Transverse colon (tissue), 4 donors: ENCODE measurements at regions not wholly inside any gene's neighbourhood (a gene's known extent, or its start where the extent isn't known, plus 50 kb on each side); places are given as distances from the start of the nearest gene placed in this dataset.
"Not testable (repeated sequence)": the region's sequence is repeated elsewhere in the genome, so short reads cannot be mapped to it uniquely, and the experiment has no call there.

Source experiments
- DNase-seq: peaks from one replicate; pipeline ENCODE4 v3.0.0-alpha.2; 2019
- H3K27ac ChIP-seq, 4 donors: fragments of 200-600 bp; sonication (generic); 2 replicates each; pipeline ENCODE4 v1.5.1; 2016 to 2018; ENCODE audit warnings: inconsistent platforms in 4 of 4
- H3K27me3 ChIP-seq: fragments of 200-600 bp; sonication (generic); 2 replicates; pipeline ENCODE4 v1.5.1; 2017; ENCODE audit warnings: inconsistent platforms
- H3K36me3 ChIP-seq, 4 donors: fragments of 200-600 bp; sonication (generic); 2 replicates each; pipeline ENCODE4 v1.5.1; 2017 to 2019; ENCODE audit warnings: inconsistent platforms in 4 of 4
- H3K4me1 ChIP-seq, 4 donors: fragments of 200-600 bp; sonication (generic); 2 replicates each; pipeline ENCODE4 v1.5.1; 2017 to 2020; ENCODE audit warnings: inconsistent platforms in 4 of 4
- H3K4me3 ChIP-seq, 4 donors: fragments of 200-600 bp; sonication (generic); 1 replicate in 1 of 4; 2 replicates in 3 of 4; pipeline versions ENCODE4 v1.5.1 to v1.6.1; 2017 to 2019; ENCODE audit warnings: inconsistent platforms in 4 of 4
- H3K9me3 ChIP-seq, 2 donors: fragments of 200-600 bp; sonication (generic); 2 replicates each; pipeline ENCODE4 v1.5.1; 2017 to 2019; ENCODE audit warnings: inconsistent platforms in 2 of 2
- EP300 ChIP-seq: sonication (generic); formaldehyde crosslinking; IDR thresholded peaks from one replicate; pipeline ENCODE4 v1.6.1; 2017; ENCODE audit warnings: antibody characterized with exemption, low read depth
- POLR2A ChIP-seq: fragments of 450-650 bp; IDR thresholded peaks from one replicate; pipeline ENCODE4 v1.6.1; 2016; ENCODE audit warnings: antibody characterized with exemption, mild to moderate bottlenecking, moderate library complexity
- POLR2AphosphoS5 ChIP-seq, 3 donors: sonication (generic); formaldehyde crosslinking; IDR thresholded peaks; one replicate each; pipeline ENCODE4 v1.6.1; 2016; ENCODE audit warnings: antibody characterized with exemption in 3 of 3
- WGBS, 2 donors: methylation state at CpG; one replicate each; pipeline ENCODE4 v1.1.5; 2018; ENCODE audit warnings: low coverage in 1 of 2; 5-methylcytosine and 5-hydroxymethylcytosine counted together
- in situ Hi-C, 4 donors: fragments of 200-750 bp; cut with MboI; loops; one replicate each; pipeline versions ENCODE4 v1.15.0 to v1.15.1; 2017; ENCODE audit warnings: low sequenced_read_pairs in 3 of 4, low pct_ligation_motif_present in 1 of 4, low pct_unique_long_range_greater_than_20kb in 1 of 4
- intact Hi-C: fragments of 100-400 bp; cut with DNase I; formaldehyde crosslinking; loops from one replicate; pipeline ENCODE4 v1.15.1; 2023; ENCODE audit warnings: low total_unique reads
- TF ChIP-seq, protein P1 (sequence below), 5 experiments: fragments of 200-600 bp in 3 of 5; fragments of 450-650 bp in 2 of 5; sonication (generic) in 3 of 5; IDR thresholded peaks; 1 replicate in 2 of 5; 2 replicates in 3 of 5; pipeline ENCODE4 v1.5.1; 2016 to 2017; ENCODE audit warnings: antibody characterized with exemption in 5 of 5, inconsistent platforms in 3 of 5, mild to moderate bottlenecking in 2 of 5, moderate library complexity in 1 of 5

DNA sequence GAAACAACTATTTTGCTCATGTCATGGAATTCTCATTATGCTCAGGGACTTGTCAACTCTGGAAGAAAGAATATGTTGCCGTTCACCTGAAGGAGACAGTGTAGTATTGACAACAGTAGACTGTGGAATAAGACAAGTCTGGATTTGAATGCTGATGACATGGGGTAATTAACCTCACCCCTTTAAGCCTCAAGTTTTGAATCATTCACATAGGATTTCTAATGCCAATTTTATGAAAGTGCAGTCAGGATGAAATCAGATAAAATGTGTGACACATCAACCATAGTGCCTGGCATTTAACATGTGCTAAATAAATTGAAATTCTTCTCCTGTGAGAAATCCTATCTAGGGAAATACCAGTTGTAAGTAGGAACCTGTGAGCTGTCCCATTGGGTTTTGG is 305.8 kb downstream of the KIF20B start:
- Histone ChIP-seq H3K27ac (no peak overlapping the region), H3K4me1 (no peaks in the 10 kb centered on the region), H3K9me3 (no peaks in the 10 kb centered on the region), H3K36me3 (no peaks in the 10 kb centered on the region), H3K27me3 (no peaks in the 10 kb centered on the region), H3K4me3 (no peak overlapping the region)
- WGBS, 2 donors = 89 to 90% methylated on average over 1 of the region's 1 CpG
- intact Hi-C loops (no loop called here), in situ Hi-C loops (no loop called here)
- no peak for DNase-seq
- no peak for TF ChIP-seq EP300
- no peak for TF ChIP-seq POLR2A
- no peak for TF ChIP-seq POLR2AphosphoS5 (IDR thresholded peaks at IDR 0.05)
- TF ChIP-seq, protein P1, sequence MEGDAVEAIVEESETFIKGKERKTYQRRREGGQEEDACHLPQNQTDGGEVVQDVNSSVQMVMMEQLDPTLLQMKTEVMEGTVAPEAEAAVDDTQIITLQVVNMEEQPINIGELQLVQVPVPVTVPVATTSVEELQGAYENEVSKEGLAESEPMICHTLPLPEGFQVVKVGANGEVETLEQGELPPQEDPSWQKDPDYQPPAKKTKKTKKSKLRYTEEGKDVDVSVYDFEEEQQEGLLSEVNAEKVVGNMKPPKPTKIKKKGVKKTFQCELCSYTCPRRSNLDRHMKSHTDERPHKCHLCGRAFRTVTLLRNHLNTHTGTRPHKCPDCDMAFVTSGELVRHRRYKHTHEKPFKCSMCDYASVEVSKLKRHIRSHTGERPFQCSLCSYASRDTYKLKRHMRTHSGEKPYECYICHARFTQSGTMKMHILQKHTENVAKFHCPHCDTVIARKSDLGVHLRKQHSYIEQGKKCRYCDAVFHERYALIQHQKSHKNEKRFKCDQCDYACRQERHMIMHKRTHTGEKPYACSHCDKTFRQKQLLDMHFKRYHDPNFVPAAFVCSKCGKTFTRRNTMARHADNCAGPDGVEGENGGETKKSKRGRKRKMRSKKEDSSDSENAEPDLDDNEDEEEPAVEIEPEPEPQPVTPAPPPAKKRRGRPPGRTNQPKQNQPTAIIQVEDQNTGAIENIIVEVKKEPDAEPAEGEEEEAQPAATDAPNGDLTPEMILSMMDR (IDR thresholded peaks at IDR 0.05) = no peak

DNA sequence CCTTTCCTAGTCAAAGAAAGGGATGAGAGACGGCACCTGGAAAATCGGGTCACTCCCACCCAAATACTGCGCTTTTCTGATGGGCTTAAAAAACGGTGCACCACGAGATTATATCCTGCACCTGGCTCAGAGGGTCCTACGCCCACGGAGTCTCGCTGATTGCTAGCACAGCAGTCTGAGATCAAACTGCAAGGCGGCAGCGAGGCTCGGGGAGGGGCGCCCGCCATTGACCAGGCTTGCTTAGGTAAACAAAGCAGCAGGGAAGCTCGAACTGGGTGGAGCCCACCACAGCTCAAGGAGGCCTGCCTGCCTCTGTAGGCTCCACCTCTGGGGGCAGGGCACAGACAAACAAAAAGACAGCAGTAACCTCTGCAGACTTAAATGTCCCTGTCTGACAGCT is 309.9 kb downstream of the KIF20B start:
- H3K27me3 ChIP-seq, in situ Hi-C loops, H3K4me3 ChIP-seq, H3K4me1 ChIP-seq, intact Hi-C loops, H3K27ac ChIP-seq, H3K36me3 ChIP-seq, DNase-seq, H3K9me3 ChIP-seq: not testable (repeated sequence)
- 60 to 87% methylated on average over 3 to 14 of the region's 14 CpGs for WGBS, 2 donors

DNA sequence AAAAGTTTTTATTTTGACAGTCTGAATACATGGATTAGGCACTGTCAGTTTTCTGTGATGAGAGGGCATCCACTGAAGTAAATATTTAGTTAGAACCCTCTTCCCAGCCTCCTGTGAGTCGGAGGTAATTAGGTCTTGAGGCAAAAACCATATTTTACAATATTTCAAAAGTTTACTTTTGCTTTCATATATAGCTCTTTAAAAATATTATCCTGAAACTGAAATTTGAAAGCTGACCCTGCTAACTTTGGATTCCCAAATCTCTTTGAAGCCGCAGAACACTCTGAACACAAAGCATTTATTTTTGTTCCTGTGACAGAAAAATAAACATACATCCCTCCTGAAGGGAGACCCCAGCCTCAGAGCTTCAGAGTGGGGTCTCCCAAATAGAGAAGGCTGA is 317.4 kb downstream of the KIF20B start:
- no peaks in the 10 kb centered on the region for H3K4me1 ChIP-seq
- H3K27ac ChIP-seq = no peak overlapping the region
- H3K36me3 ChIP-seq = no peaks in the 10 kb centered on the region
- no peaks in the 10 kb centered on the region for H3K9me3 ChIP-seq
- in situ Hi-C loops (no loop called here), intact Hi-C loops (no loop called here)
- no peak for TF ChIP-seq POLR2AphosphoS5 (IDR thresholded peaks at IDR 0.05)
- TF ChIP-seq, protein P1 (IDR thresholded peaks at IDR 0.05) = no peak
- no peak for TF ChIP-seq EP300
- no peak overlapping the region for H3K4me3 ChIP-seq
- H3K27me3 ChIP-seq = no peaks in the 10 kb centered on the region
- whole genome bisulfite sequencing, 2 donors = 39 to 52% methylated on average over 2 of the region's 2 CpGs
- no peak for DNase-seq

DNA sequence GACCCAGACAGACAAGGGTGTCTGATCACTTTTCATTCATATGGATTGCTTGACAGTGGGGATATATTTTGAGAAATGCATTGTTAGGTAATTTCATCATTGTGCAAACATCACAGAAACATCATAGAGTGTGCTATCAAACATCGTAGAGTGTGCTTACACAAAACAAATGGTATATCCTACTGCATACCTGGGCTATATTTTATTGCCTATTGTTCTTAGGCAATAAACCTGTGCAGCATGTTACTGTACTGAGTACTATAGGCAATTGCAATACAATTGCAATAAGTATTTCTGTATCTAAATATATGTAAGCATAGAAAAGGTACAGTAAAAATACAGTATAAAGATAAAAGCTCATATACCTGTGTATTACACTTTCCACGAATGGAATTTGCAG is 319.1 kb downstream of the KIF20B start:
- Histone ChIP-seq H3K9me3 (no peaks in the 10 kb centered on the region), H3K4me3 (no peak overlapping the region), H3K4me1 (no peaks in the 10 kb centered on the region), H3K36me3 (no peaks in the 10 kb centered on the region), H3K27ac (no peak overlapping the region), H3K27me3 (no peaks in the 10 kb centered on the region)
- no peak for TF ChIP-seq POLR2AphosphoS5 (IDR thresholded peaks at IDR 0.05)
- no peak for TF ChIP-seq POLR2A
- TF ChIP-seq, protein P1 (IDR thresholded peaks at IDR 0.05) = no peak
- no peak for TF ChIP-seq EP300
- 50 to 72% methylated on average over 2 of the region's 2 CpGs for WGBS, 2 donors
- DNase-seq = no peak
- intact Hi-C loops = no loop called here
- in situ Hi-C loops = no loop called here

DNA sequence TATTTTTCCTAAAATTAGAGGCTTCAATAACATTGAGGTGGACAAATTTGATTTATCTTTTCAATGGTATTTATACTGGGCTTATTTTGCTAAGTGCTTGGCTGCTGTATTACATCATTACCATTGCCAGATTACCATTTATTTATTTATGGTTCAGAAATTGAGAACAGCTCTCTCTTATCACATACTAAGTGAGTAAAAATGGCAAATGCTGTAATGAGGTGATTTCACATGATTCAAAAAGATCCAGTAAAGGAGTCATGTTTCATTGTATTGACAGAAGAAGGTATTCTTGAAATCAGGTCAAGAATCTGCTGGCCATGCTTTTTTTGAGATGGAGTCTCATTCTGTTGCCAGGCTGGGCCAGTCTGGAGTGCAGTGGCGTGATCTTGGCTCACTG is 322.6 kb downstream of the KIF20B start:
- no peaks in the 10 kb centered on the region for H3K36me3 ChIP-seq
- no peak overlapping the region for H3K27ac ChIP-seq
- H3K4me3 ChIP-seq = no peak overlapping the region
- no peaks in the 10 kb centered on the region for H3K9me3 ChIP-seq
- no peaks in the 10 kb centered on the region for H3K27me3 ChIP-seq
- H3K4me1 ChIP-seq = no peaks in the 10 kb centered on the region
- in situ Hi-C loops (no loop called here), intact Hi-C loops (no loop called here)
- TF ChIP-seq EP300 = no peak
- no peak for TF ChIP-seq POLR2AphosphoS5 (IDR thresholded peaks at IDR 0.05)
- TF ChIP-seq, protein P1 (IDR thresholded peaks at IDR 0.05) = no peak
- TF ChIP-seq POLR2A = no peak
- WGBS, 2 donors = 33 to 80% methylated on average over 1 of the region's 1 CpG
- DNase-seq = no peak
